IMR-90 (cell line): ENCODE measurements at regions not wholly inside any gene's neighbourhood (a gene's known extent, or its start where the extent isn't known, plus 50 kb on each side); places are given as distances from the start of the nearest gene placed in this dataset.

Experiments
- ATAC-seq: fragments of 200-7000 bp; cut with Tn5 transposase; 2 replicates; pipeline ENCODE4 v1.9.1; 2020; ENCODE audit warnings: low read depth, mild to moderate bottlenecking, moderate library complexity
- BruUV-seq: library from RNA; stranded (reverse); fragments of 400-500 nt; replicated peaks from 2 replicates; lab custom pipeline; 2021; lab: Mats Ljungman, UMichigan
- CTCF ChIA-PET: fragments of 300-600 bp; formaldehyde crosslinking; extraction: SDS; loops from one replicate; lab custom pipeline; 2021; ENCODE audit warnings: antibody characterized with exemption; lab: Yijun Ruan, JAX
- POLR2A ChIA-PET: fragments of 300-600 bp; sonication (Branson Sonifier 250); formaldehyde crosslinking; loops from one replicate; lab custom pipeline; 2022; ENCODE audit warnings: antibody characterized with exemption; ENCODE audit not compliant: unreplicated experiment; lab: Charles Lee
- DNase-seq: peaks from one replicate; pipeline ENCODE4 v3.0.0; 2013
- H2AFZ ChIP-seq: replicated peaks from 2 replicates; pipeline ENCODE3; 2013; ENCODE audit warnings: low read length, mild to moderate bottlenecking; ENCODE audit not compliant: poor library complexity
- H2AK5ac ChIP-seq: 2 replicates; pipeline ENCODE4 v1.6.1; 2013; ENCODE audit warnings: low read depth, low read length, inconsistent platforms
- H2AK9ac ChIP-seq: replicated peaks from 2 replicates; pipeline ENCODE3; 2013; ENCODE audit warnings: mild to moderate bottlenecking, low read depth, low read length, moderate library complexity; ENCODE audit not compliant: poor library complexity
- H2BK120ac ChIP-seq: 2 replicates; pipeline ENCODE4 v1.6.1; 2013; ENCODE audit warnings: low read depth, low read length, inconsistent platforms
- H2BK15ac ChIP-seq: 3 replicates; pipeline ENCODE4 v1.6.1; 2013; ENCODE audit warnings: low read depth, low read length, inconsistent platforms
- H2BK20ac ChIP-seq: 2 replicates; pipeline ENCODE4 v1.6.1; 2013; ENCODE audit warnings: low read depth, mild to moderate bottlenecking, inconsistent platforms, low read length, moderate library complexity
- H2BK5ac ChIP-seq: 2 replicates; pipeline ENCODE4 v1.6.1; 2013; ENCODE audit warnings: mild to moderate bottlenecking, low read depth, low read length, inconsistent platforms; ENCODE audit not compliant: poor library complexity, severe bottlenecking
- H3K14ac ChIP-seq: replicated peaks from 2 replicates; pipeline ENCODE4 v1.6.1; 2013; ENCODE audit warnings: low read depth, low read length, inconsistent platforms
- H3K18ac ChIP-seq: 2 replicates; pipeline ENCODE4 v1.6.1; 2013; ENCODE audit warnings: low read depth, low read length, control low read depth
- H3K23ac ChIP-seq: 2 replicates; pipeline ENCODE4 v1.6.1; 2013; ENCODE audit warnings: low read depth, low read length, inconsistent platforms
- H3K27ac ChIP-seq: 2 replicates; pipeline ENCODE4 v1.5.1; 2013; ENCODE audit warnings: mild to moderate bottlenecking, control low read depth, low read length; ENCODE audit not compliant: insufficient read depth
- H3K27me3 ChIP-seq: 2 replicates; pipeline ENCODE4 v1.6.1; 2013; ENCODE audit warnings: low read length; ENCODE audit not compliant: control insufficient read depth, insufficient read depth
- H3K36me3 ChIP-seq: 2 replicates; pipeline ENCODE4 v1.6.1; 2013; ENCODE audit warnings: low read length, mixed read lengths; ENCODE audit not compliant: control insufficient read depth, insufficient read depth
- H3K4ac ChIP-seq: 2 replicates; pipeline ENCODE4 v1.6.1; 2013; ENCODE audit warnings: low read depth, low read length, inconsistent platforms
- H3K4me1 ChIP-seq: 2 replicates; pipeline ENCODE4 v1.6.1; 2013; ENCODE audit warnings: low read length, mixed read lengths; ENCODE audit not compliant: control insufficient read depth, insufficient read depth
- H3K4me2 ChIP-seq: 2 replicates; pipeline ENCODE4 v1.6.1; 2013; ENCODE audit warnings: low read depth, mild to moderate bottlenecking, control low read depth, low read length, moderate library complexity
- H3K4me3 ChIP-seq: 2 replicates; pipeline ENCODE4 v1.5.1; 2013; ENCODE audit warnings: low read depth, mild to moderate bottlenecking, control low read depth, low read length, moderate library complexity; ENCODE audit not compliant: insufficient read depth
- H3K56ac ChIP-seq: 2 replicates; pipeline ENCODE4 v1.6.1; 2013; ENCODE audit warnings: low read length, inconsistent platforms; ENCODE audit not compliant: insufficient read depth; ENCODE audit errors: extremely low read depth
- H3K79me1 ChIP-seq, 2 experiments: 2 replicates each; pipeline ENCODE4 v1.6.1; 2013; ENCODE audit warnings: low read length in 2 of 2, inconsistent platforms in 1 of 2, low read depth in 1 of 2
- H3K9ac ChIP-seq: 2 replicates; pipeline ENCODE4 v1.6.1; 2013; ENCODE audit warnings: low read depth, low read length, control low read depth
- H3K9me1 ChIP-seq: 2 replicates; pipeline ENCODE4 v1.6.1; 2013; ENCODE audit warnings: low read length, inconsistent platforms; ENCODE audit not compliant: insufficient read depth
- H3K9me3 ChIP-seq: 2 replicates; pipeline ENCODE4 v1.6.1; 2013; ENCODE audit warnings: low read length; ENCODE audit not compliant: control insufficient read depth, insufficient read depth
- H4K20me1 ChIP-seq: 2 replicates; pipeline ENCODE4 v1.6.1; 2013; ENCODE audit warnings: low read length, inconsistent platforms; ENCODE audit not compliant: insufficient read depth
- H4K5ac ChIP-seq: 2 replicates; pipeline ENCODE4 v1.6.1; 2013; ENCODE audit warnings: mild to moderate bottlenecking, low read depth, low read length, control low read depth
- H4K8ac ChIP-seq, 2 experiments: 2 replicates each; pipeline ENCODE4 v1.6.1; 2013; ENCODE audit warnings: low read depth in 2 of 2, low read length in 2 of 2, control low read depth in 1 of 2, inconsistent platforms in 1 of 2
- H4K91ac ChIP-seq: 2 replicates; pipeline ENCODE4 v1.6.1; 2013; ENCODE audit warnings: low read depth, low read length, inconsistent platforms; ENCODE audit not compliant: insufficient read depth
- BHLHE40 ChIP-seq: fragments of 150-350 bp; IDR thresholded peaks from 2 replicates; pipeline ENCODE4 v1.6.1; 2016; ENCODE audit warnings: mild to moderate bottlenecking, low read depth, low read length
- CEBPB ChIP-seq: IDR thresholded peaks from 2 replicates; pipeline ENCODE4 v1.6.1; 2012; ENCODE audit warnings: low read depth, low read length, improper control_type of control experiment
- CHD1 ChIP-seq: IDR thresholded peaks from 2 replicates; pipeline ENCODE4 v1.6.1; 2012; ENCODE audit warnings: low read depth, low read length, improper control_type of control experiment
- FOS ChIP-seq: fragments of 150-350 bp; IDR thresholded peaks from 2 replicates; pipeline ENCODE4 v1.6.1; 2016; ENCODE audit warnings: low read depth, low read length
- MAFK ChIP-seq: IDR thresholded peaks from 2 replicates; pipeline ENCODE4 v1.6.1; 2012; ENCODE audit warnings: low read depth, low read length, improper control_type of control experiment
- MAZ ChIP-seq: IDR thresholded peaks from 2 replicates; pipeline ENCODE4 v1.6.1; 2012; ENCODE audit warnings: low read depth, mild to moderate bottlenecking, low read length, improper control_type of control experiment, moderate library complexity, borderline replicate concordance
- NFE2L2 ChIP-seq: fragments of 150-350 bp; IDR thresholded peaks from 2 replicates; pipeline ENCODE4 v1.6.1; 2016; ENCODE audit warnings: low read depth, mild to moderate bottlenecking, low read length
- POLR2A ChIP-seq: IDR thresholded peaks from 2 replicates; pipeline ENCODE4 v1.6.1; 2012; ENCODE audit warnings: mild to moderate bottlenecking, low read depth, low read length
- RAD21 ChIP-seq: IDR thresholded peaks from 2 replicates; pipeline ENCODE4 v1.6.1; 2012; ENCODE audit warnings: low read length, improper control_type of control experiment
- RCOR1 ChIP-seq: IDR thresholded peaks from 2 replicates; pipeline ENCODE4 v1.6.1; 2012; ENCODE audit warnings: mild to moderate bottlenecking, low read length, improper control_type of control experiment; ENCODE audit not compliant: insufficient replicate concordance
- RFX5 ChIP-seq: IDR thresholded peaks from 2 replicates; pipeline ENCODE4 v1.8.0; 2012; ENCODE audit warnings: low read depth, mild to moderate bottlenecking, low read length, moderate library complexity
- SMC3 ChIP-seq: fragments of 150-350 bp; IDR thresholded peaks from 2 replicates; pipeline ENCODE4 v1.6.1; 2016; ENCODE audit warnings: low read depth, mild to moderate bottlenecking, antibody characterized with exemption, low read length, moderate library complexity
- WGBS, 2 experiments: methylation state at CpG; one replicate each; pipeline versions ENCODE4 v1.1.5 to v1.1.7; 2013; ENCODE audit warnings: missing lambda C conversion rate in 2 of 2; ENCODE audit not compliant: insufficient read length in 1 of 2; ENCODE audit errors: extremely low coverage in 2 of 2; 5-methylcytosine and 5-hydroxymethylcytosine counted together
- dilution Hi-C: fragments of 300-500 bp; cut with HindIII; formaldehyde crosslinking; loops from one replicate; pipeline ENCODE4 v1.14.3; 2018; ENCODE audit warnings: low sequenced_read_pairs; ENCODE audit not compliant: unreplicated experiment
- in situ Hi-C: fragments of 300-500 bp; cut with MboI; formaldehyde crosslinking; loops from 3 replicates; pipeline ENCODE4 v1.14.3; 2019; ENCODE audit warnings: low sequenced_read_pairs, inconsistent platforms, mixed read lengths
- intact Hi-C: fragments of 100-400 bp; cut with micrococcal nuclease; formaldehyde crosslinking; loops from 2 replicates; pipeline ENCODE4 v1.10.0; 2022
- TF ChIP-seq, protein P1 (sequence below): conservative IDR thresholded peaks from 2 replicates; pipeline ENCODE4 v1.5.1; 2012; ENCODE audit warnings: mild to moderate bottlenecking, low read depth, low read length, improper control_type of control experiment
- TF ChIP-seq, protein P2 (sequence below): fragments of 150-350 bp; IDR thresholded peaks from 2 replicates; pipeline ENCODE4 v1.6.1; 2017; ENCODE audit warnings: mild to moderate bottlenecking, antibody characterized with exemption, low read length, low read depth
- TF ChIP-seq, protein P3 (sequence below): fragments of 150-350 bp; IDR thresholded peaks from 2 replicates; pipeline ENCODE4 v1.6.1; 2016; ENCODE audit warnings: low read depth, mild to moderate bottlenecking, low read length, moderate library complexity, borderline replicate concordance

DNA sequence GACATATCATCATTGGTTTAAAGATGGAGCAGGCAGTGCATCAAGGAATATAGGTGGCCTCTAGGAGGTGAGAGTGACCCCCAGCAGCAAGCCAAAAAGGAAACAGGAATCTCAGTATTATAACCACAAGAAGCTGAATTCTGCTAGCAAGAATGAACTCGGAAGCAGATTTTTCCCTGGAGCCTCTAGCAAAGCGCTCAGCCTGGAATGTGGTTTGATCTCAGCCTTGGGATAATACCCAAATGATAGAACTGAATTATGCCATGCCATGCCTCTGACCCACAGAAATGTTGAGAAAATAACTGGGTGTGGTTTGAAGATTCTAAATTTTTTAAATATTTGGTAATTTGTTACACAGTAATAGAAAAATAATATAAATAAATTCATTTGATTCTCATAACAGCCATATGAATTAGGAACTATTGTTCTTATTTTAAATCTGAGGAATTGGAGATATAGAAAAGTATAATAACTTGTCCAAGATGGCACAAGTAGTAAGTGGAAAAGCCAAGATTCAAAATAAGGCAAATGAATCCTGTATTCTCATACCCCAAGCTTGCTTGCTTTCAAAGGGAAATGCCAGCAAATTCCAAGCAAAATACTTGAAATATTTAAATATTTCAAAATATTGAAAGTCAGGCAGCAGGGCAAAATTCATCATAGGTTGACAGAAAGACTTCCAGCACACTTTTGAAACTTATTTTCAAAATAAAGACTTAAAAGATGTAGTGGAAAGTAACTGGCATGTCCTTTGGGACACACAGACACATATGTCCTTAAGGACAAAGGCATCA is 567.4 kb downstream of the KCNA4 start:
- no peak overlapping the region for H3K4ac ChIP-seq
- no peak overlapping the region for H2AFZ ChIP-seq
- no peak overlapping the region for H2AK5ac ChIP-seq
- CTCF ChIA-PET: interaction anchor here (1.0 kb wide), 1 partner anchor 694 kb away, joined by 3 read pairs; no protein-coding TSS in a partner anchor
- no peaks in the 10 kb centered on the region for H4K20me1 ChIP-seq
- H2BK15ac ChIP-seq: no peak overlapping the region
- dilution Hi-C loops (no loop called here), intact Hi-C loops (loop anchor here (2.0 to 5.0 kb wide), 3 partner anchors 693 to 873 kb away; partner anchors contain the start of gene ARL14EP), in situ Hi-C loops (loop anchor here (25.0 kb wide), 1 partner anchor 688 kb away; no protein-coding TSS in a partner anchor)
- H4K91ac ChIP-seq: no peak overlapping the region
- no TSS peak for BruUV-seq
- no peak overlapping the region for H3K9ac ChIP-seq
- no peaks in the 10 kb centered on the region for H3K36me3 ChIP-seq
- POLR2A ChIA-PET: no interaction called here
- H4K8ac ChIP-seq: no peak overlapping the region
- H2BK20ac ChIP-seq: no peak overlapping the region
- H3K56ac ChIP-seq: no peak overlapping the region
- no peak overlapping the region for H3K14ac ChIP-seq
- no CpG with 5 or more reads among the region's 2 CpGs for WGBS, 2 experiments
- H3K27me3 ChIP-seq: no peaks in the 10 kb centered on the region
- no peaks in the 10 kb centered on the region for H3K9me1 ChIP-seq
- H4K5ac ChIP-seq: no peak overlapping the region
- ATAC-seq (no peak), DNase-seq (no peak)
- no peak overlapping the region for H3K4me2 ChIP-seq
- no peak overlapping the region for H3K23ac ChIP-seq
- no peak overlapping the region for H3K4me3 ChIP-seq
- H3K9me3 ChIP-seq: no peaks in the 10 kb centered on the region
- H3K18ac ChIP-seq: no peak overlapping the region
- no peak overlapping the region for H3K27ac ChIP-seq
- no peak overlapping the region for H2BK5ac ChIP-seq
- H3K79me1 ChIP-seq: no peaks in the 10 kb centered on the region
- H3K4me1 ChIP-seq: peaks cover 1% of the 10 kb centered on the region; the same call in 1 of the 2 replicates
- H2BK120ac ChIP-seq: no peak overlapping the region
- no peak overlapping the region for H2AK9ac ChIP-seq
- TF ChIP-seq, protein P1, sequence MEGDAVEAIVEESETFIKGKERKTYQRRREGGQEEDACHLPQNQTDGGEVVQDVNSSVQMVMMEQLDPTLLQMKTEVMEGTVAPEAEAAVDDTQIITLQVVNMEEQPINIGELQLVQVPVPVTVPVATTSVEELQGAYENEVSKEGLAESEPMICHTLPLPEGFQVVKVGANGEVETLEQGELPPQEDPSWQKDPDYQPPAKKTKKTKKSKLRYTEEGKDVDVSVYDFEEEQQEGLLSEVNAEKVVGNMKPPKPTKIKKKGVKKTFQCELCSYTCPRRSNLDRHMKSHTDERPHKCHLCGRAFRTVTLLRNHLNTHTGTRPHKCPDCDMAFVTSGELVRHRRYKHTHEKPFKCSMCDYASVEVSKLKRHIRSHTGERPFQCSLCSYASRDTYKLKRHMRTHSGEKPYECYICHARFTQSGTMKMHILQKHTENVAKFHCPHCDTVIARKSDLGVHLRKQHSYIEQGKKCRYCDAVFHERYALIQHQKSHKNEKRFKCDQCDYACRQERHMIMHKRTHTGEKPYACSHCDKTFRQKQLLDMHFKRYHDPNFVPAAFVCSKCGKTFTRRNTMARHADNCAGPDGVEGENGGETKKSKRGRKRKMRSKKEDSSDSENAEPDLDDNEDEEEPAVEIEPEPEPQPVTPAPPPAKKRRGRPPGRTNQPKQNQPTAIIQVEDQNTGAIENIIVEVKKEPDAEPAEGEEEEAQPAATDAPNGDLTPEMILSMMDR: no peak
- TF ChIP-seq CHD1: no peak
- no peak for TF ChIP-seq NFE2L2
- TF ChIP-seq RAD21: no peak
- no peak for TF ChIP-seq RCOR1
- no peak for TF ChIP-seq SMC3
- TF ChIP-seq POLR2A: no peak
- TF ChIP-seq BHLHE40: no peak
- no peak for TF ChIP-seq MAFK
- TF ChIP-seq RFX5: no peak
- TF ChIP-seq, protein P2, sequence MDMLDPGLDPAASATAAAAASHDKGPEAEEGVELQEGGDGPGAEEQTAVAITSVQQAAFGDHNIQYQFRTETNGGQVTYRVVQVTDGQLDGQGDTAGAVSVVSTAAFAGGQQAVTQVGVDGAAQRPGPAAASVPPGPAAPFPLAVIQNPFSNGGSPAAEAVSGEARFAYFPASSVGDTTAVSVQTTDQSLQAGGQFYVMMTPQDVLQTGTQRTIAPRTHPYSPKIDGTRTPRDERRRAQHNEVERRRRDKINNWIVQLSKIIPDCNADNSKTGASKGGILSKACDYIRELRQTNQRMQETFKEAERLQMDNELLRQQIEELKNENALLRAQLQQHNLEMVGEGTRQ: no peak
- no peak for TF ChIP-seq CEBPB
- TF ChIP-seq FOS: no peak
- TF ChIP-seq, protein P3, sequence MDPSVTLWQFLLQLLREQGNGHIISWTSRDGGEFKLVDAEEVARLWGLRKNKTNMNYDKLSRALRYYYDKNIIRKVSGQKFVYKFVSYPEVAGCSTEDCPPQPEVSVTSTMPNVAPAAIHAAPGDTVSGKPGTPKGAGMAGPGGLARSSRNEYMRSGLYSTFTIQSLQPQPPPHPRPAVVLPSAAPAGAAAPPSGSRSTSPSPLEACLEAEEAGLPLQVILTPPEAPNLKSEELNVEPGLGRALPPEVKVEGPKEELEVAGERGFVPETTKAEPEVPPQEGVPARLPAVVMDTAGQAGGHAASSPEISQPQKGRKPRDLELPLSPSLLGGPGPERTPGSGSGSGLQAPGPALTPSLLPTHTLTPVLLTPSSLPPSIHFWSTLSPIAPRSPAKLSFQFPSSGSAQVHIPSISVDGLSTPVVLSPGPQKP: no peak
- no peak for TF ChIP-seq MAZ
